ENCODE measurements at regions not wholly inside any gene's neighbourhood (a gene's known extent, or its start where the extent isn't known, plus 50 kb on each side); places are given as distances from the start of the nearest gene placed in this dataset.

GRCh38 chr9:13983607-13984006 lies 330.3 kb downstream of the NFIB start:
- TF ChIP-seq YY1 (IDR thresholded peaks at IDR 0.05; ENCODE audit: low read depth) (no peak), TCF12 (IDR thresholded peaks at IDR 0.05; ENCODE audit: low read depth) (no peak), EGR1 (IDR thresholded peaks at IDR 0.05) (no peak)
- TF ChIP-seq, protein P1, sequence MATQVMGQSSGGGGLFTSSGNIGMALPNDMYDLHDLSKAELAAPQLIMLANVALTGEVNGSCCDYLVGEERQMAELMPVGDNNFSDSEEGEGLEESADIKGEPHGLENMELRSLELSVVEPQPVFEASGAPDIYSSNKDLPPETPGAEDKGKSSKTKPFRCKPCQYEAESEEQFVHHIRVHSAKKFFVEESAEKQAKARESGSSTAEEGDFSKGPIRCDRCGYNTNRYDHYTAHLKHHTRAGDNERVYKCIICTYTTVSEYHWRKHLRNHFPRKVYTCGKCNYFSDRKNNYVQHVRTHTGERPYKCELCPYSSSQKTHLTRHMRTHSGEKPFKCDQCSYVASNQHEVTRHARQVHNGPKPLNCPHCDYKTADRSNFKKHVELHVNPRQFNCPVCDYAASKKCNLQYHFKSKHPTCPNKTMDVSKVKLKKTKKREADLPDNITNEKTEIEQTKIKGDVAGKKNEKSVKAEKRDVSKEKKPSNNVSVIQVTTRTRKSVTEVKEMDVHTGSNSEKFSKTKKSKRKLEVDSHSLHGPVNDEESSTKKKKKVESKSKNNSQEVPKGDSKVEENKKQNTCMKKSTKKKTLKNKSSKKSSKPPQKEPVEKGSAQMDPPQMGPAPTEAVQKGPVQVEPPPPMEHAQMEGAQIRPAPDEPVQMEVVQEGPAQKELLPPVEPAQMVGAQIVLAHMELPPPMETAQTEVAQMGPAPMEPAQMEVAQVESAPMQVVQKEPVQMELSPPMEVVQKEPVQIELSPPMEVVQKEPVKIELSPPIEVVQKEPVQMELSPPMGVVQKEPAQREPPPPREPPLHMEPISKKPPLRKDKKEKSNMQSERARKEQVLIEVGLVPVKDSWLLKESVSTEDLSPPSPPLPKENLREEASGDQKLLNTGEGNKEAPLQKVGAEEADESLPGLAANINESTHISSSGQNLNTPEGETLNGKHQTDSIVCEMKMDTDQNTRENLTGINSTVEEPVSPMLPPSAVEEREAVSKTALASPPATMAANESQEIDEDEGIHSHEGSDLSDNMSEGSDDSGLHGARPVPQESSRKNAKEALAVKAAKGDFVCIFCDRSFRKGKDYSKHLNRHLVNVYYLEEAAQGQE (IDR thresholded peaks at IDR 0.05; ENCODE audit: low read depth): no peak

DNA sequence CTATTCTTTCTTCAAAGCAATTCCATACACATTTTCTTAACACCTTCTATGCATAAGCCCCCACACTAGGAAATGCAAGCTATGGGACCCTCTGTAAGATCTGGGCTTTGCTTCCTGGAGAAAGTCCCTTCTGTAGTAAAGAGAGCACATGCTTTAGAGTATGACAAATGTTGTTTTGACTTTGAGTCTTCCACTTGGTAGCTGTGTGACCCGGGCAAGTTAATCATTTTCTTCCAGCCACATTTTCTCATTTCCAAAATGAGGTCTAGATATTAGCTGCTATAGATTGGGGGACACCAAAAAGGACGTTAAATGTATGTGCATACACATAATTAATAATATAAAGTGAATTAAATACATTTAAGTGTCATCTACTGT lies 334.0 kb downstream of the NFIB start:
- TF ChIP-seq YY1 (IDR thresholded peaks at IDR 0.05; ENCODE audit: low read depth) (no peak), TCF12 (IDR thresholded peaks at IDR 0.05; ENCODE audit: low read depth) (no peak), TEAD4 (IDR thresholded peaks at IDR 0.05) (no peak), FOXM1 (IDR thresholded peaks at IDR 0.05; ENCODE audit: borderline replicate concordance, low read depth) (no peak), ZBTB7A (IDR thresholded peaks at IDR 0.05; ENCODE audit: low read depth) (no peak), EGR1 (IDR thresholded peaks at IDR 0.05) (no peak), USF1 (IDR thresholded peaks at IDR 0.05) (no peak), EP300 (IDR thresholded peaks at IDR 0.05; ENCODE audit: borderline replicate concordance) (no peak), TAF1 (IDR thresholded peaks at IDR 0.05; ENCODE audit: low read depth) (no peak), NFIC (IDR thresholded peaks at IDR 0.05) (no peak), CREB1 (IDR thresholded peaks at IDR 0.05; ENCODE audit: low read depth) (no peak), CEBPB (IDR thresholded peaks at IDR 0.05) (no peak), RAD21 (IDR thresholded peaks at IDR 0.05; ENCODE audit: low read depth) (no peak), MAX (IDR thresholded peaks at IDR 0.05) (no peak)
- TF ChIP-seq, protein P1 (IDR thresholded peaks at IDR 0.05; ENCODE audit: low read depth): no peak

GRCh38 chr9:13975611-13976290 lies 338.2 kb downstream of the NFIB start:
- TF ChIP-seq USF1 (IDR thresholded peaks at IDR 0.05) (no peak), ZBTB7A (IDR thresholded peaks at IDR 0.05; ENCODE audit: low read depth) (no peak), EGR1 (IDR thresholded peaks at IDR 0.05) (no peak), YY1 (IDR thresholded peaks at IDR 0.05; ENCODE audit: low read depth) (no peak), MAX (IDR thresholded peaks at IDR 0.05) (no peak), TAF1 (IDR thresholded peaks at IDR 0.05; ENCODE audit: low read depth) (no peak), TEAD4 (IDR thresholded peaks at IDR 0.05) (no peak), TCF12 (IDR thresholded peaks at IDR 0.05; ENCODE audit: low read depth) (no peak), CEBPB (IDR thresholded peaks at IDR 0.05) (no peak), FOXM1 (IDR thresholded peaks at IDR 0.05; ENCODE audit: borderline replicate concordance, low read depth) (no peak), CREB1 (IDR thresholded peaks at IDR 0.05; ENCODE audit: low read depth) (no peak), RAD21 (IDR thresholded peaks at IDR 0.05; ENCODE audit: low read depth) (no peak), EP300 (IDR thresholded peaks at IDR 0.05; ENCODE audit: borderline replicate concordance) (no peak), NFIC (IDR thresholded peaks at IDR 0.05) (no peak)
- TF ChIP-seq, protein P1 (IDR thresholded peaks at IDR 0.05; ENCODE audit: low read depth): no peak

DNA sequence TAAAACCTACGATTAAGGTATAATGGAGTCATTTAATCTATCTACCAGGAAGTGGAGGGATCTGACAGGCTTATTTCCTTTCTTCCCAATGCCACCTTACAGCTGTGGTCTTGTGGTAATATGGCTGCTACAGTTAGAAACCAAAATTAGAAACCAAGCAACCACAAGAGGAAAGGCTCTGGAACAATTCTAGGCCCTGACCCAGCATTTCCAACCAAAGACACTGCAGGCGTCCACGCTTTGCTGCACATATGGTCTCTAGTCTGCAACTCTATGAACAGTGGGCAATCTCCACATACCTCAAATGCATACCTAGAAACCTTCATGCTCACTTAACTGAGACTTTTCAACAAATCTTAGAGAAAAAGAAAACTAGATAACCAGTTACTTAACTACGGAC lies 339.1 kb downstream of the NFIB start:
- no peak for TF ChIP-seq YY1 (IDR thresholded peaks at IDR 0.05; ENCODE audit: low read depth)
- no peak for TF ChIP-seq CEBPB (IDR thresholded peaks at IDR 0.05)
- TF ChIP-seq MAX (IDR thresholded peaks at IDR 0.05): no peak
- no peak for TF ChIP-seq NFIC (IDR thresholded peaks at IDR 0.05)
- TF ChIP-seq FOXM1 (IDR thresholded peaks at IDR 0.05; ENCODE audit: borderline replicate concordance, low read depth): no peak
- TF ChIP-seq TEAD4 (IDR thresholded peaks at IDR 0.05): 0 out of 2 replicates have a peak, but pooled peaks have one; percentile 21
- TF ChIP-seq EGR1 (IDR thresholded peaks at IDR 0.05): no peak
